ENCODE measurements at regions not wholly inside any gene's neighbourhood (a gene's known extent, or its start where the extent isn't known, plus 50 kb on each side); places are given as distances from the start of the nearest gene placed in this dataset.

GRCh38 chr2:79434362-79434761 lies 78.5 kb upstream of the CTNNA2 start:
- intact Hi-C loops (cut with DNase I) = no loop called here
- Histone ChIP-seq H3K36me3 (no peaks in the 10 kb centered on the region), H3K9me3 (no peaks in the 10 kb centered on the region), H3K27ac (no peak overlapping the region), H3K4me1 (no peaks in the 10 kb centered on the region), H3K4me3 (no peak overlapping the region), H3K27me3 (no peaks in the 10 kb centered on the region)
- ATAC-seq (no peak), DNase-seq (no peak)
- no peak for TF ChIP-seq CTCF (IDR thresholded peaks at IDR 0.05)

GRCh38 chr2:79432731-79433146 lies 80.1 kb upstream of the CTNNA2 start:
- Histone ChIP-seq H3K4me3 (no peak overlapping the region), H3K36me3 (no peaks in the 10 kb centered on the region), H3K27ac (no peak overlapping the region), H3K4me1 (no peaks in the 10 kb centered on the region), H3K27me3 (no peaks in the 10 kb centered on the region), H3K9me3 (no peaks in the 10 kb centered on the region)
- TF ChIP-seq CTCF (IDR thresholded peaks at IDR 0.05) = no peak
- no peak for ATAC-seq
- intact Hi-C loops (cut with DNase I) = no loop called here
- DNase-seq = peak in 2 of 4 donors; percentile 14 to 32

GRCh38 chr2:79428745-79429144 lies 84.1 kb upstream of the CTNNA2 start:
- Histone ChIP-seq H3K9me3 (no peaks in the 10 kb centered on the region), H3K27me3 (no peaks in the 10 kb centered on the region), H3K4me3 (no peak overlapping the region), H3K36me3 (no peaks in the 10 kb centered on the region), H3K27ac (no peak overlapping the region), H3K4me1 (no peaks in the 10 kb centered on the region)
- no peak for TF ChIP-seq CTCF (IDR thresholded peaks at IDR 0.05)
- intact Hi-C loops (cut with DNase I) = no loop called here
- ATAC-seq (no peak), DNase-seq (no peak)

GRCh38 chr2:79414690-79415089 lies 98.2 kb upstream of the CTNNA2 start:
- DNase-seq = no peak
- Histone ChIP-seq H3K4me3 (no peak overlapping the region), H3K27ac (no peak overlapping the region), H3K9me3 (peaks cover 0 to 4% of the 10 kb centered on the region in 2 donors), H3K27me3 (no peaks in the 10 kb centered on the region), H3K4me1 (no peaks in the 10 kb centered on the region), H3K36me3 (no peaks in the 10 kb centered on the region)
- TF ChIP-seq CTCF (IDR thresholded peaks at IDR 0.05) = no peak
- ATAC-seq = no peak
- intact Hi-C loops (cut with DNase I) = no loop called here

GRCh38 chr2:79394485-79394859 lies 118.4 kb upstream of the CTNNA2 start:
- intact Hi-C loops (cut with DNase I) = no loop called here

More at GRCh38 chr2:79394485-79394859, 118.4 kb upstream of the CTNNA2 start:
- Histone ChIP-seq H3K9me3 (peaks cover 0 to 2% of the 10 kb centered on the region in 2 donors), H3K27ac (no peak overlapping the region), H3K4me3 (no peak overlapping the region), H3K4me1 (no peaks in the 10 kb centered on the region), H3K36me3 (no peaks in the 10 kb centered on the region), H3K27me3 (no peaks in the 10 kb centered on the region)
- DNase-seq = no peak
- ATAC-seq = no peak
- no peak for TF ChIP-seq CTCF (IDR thresholded peaks at IDR 0.05)

Data from left lung (tissue), 4 donors.